K562 (cell line): ENCODE measurements at regions not wholly inside any gene's neighbourhood (a gene's known extent, or its start where the extent isn't known, plus 50 kb on each side); places are given as distances from the start of the nearest gene placed in this dataset.

Experiments used
- ATAC-seq: fragments of 200-7000 bp; cut with Tn5 transposase; 3 replicates; pipeline ENCODE4 v1.9.1; 2020; ENCODE audit warnings: moderate library complexity
- BruUV-seq: library from RNA; stranded (reverse); fragments of 400-500 nt; replicated peaks from 2 replicates; lab custom pipeline; 2021; lab: Mats Ljungman, UMichigan
- CTCF ChIA-PET: fragments of 300-600 bp; formaldehyde crosslinking; extraction: SDS; loops from one replicate; lab custom pipeline; 2021; ENCODE audit warnings: low intra/inter-chr PET ratio; lab: Yijun Ruan, JAX
- POLR2A ChIA-PET: fragments of 300-600, 350-650 bp; sonication (Branson Sonifier 250); formaldehyde crosslinking; extraction: SDS; loops from one replicate; lab custom pipeline; 2021; ENCODE audit warnings: antibody characterized with exemption, inconsistent platforms; lab: Yijun Ruan, JAX
- DNase-seq, 4 experiments: peaks; one replicate each; pipeline versions ENCODE4 v3.0.0 to v3.0.0-alpha.2; 2011 to 2018; ENCODE audit warnings: low spot score in 3 of 4, mixed read lengths in 3 of 4; ENCODE audit errors: extremely low read depth in 1 of 4
- FAIRE-seq: peaks from 2 replicates; lab custom pipeline; 2011; peaks lifted over from hg19 to GRCh38; lab: Jason Lieb, UNC
- H2AFZ ChIP-seq: 2 replicates; pipeline ENCODE4 v1.6.0; 2011; ENCODE audit warnings: low read depth, low read length, control low read depth, inconsistent platforms
- H3K27ac ChIP-seq: fragments of 200-600 bp; 3 replicates; pipeline ENCODE4 v1.8.0; 2011; ENCODE audit warnings: low read depth, mild to moderate bottlenecking, control low read depth, inconsistent platforms, low read length, moderate library complexity, mixed read lengths; ENCODE audit errors: extremely low read depth
- H3K27me3 ChIP-seq, 2 experiments: fragments of 300-600 bp in 1 of 2; 2 replicates in 1 of 2; 3 replicates in 1 of 2; pipeline versions ENCODE4 v1.6.0 to v1.8.0; 2011; ENCODE audit warnings: inconsistent platforms in 2 of 2, low read length in 2 of 2, mild to moderate bottlenecking in 1 of 2, mixed read lengths in 1 of 2, moderate library complexity in 1 of 2; ENCODE audit not compliant: control insufficient read depth in 2 of 2, insufficient read depth in 2 of 2
- H3K36me3 ChIP-seq: fragments of 300-600 bp; 3 replicates; pipeline ENCODE4 v1.8.0; 2011; ENCODE audit warnings: mild to moderate bottlenecking, low read length, inconsistent platforms; ENCODE audit not compliant: control insufficient read depth, insufficient read depth
- H3K4me1 ChIP-seq, 2 experiments: fragments of 200-600 bp in 1 of 2; replicated peaks in 1 of 2; 2 replicates in 1 of 2; 3 replicates in 1 of 2; pipeline versions ENCODE4 v1.5.1 to v1.8.0; 2011; ENCODE audit warnings: inconsistent platforms in 2 of 2, low read length in 2 of 2, mild to moderate bottlenecking in 1 of 2, mixed read lengths in 1 of 2, moderate library complexity in 1 of 2; ENCODE audit not compliant: control insufficient read depth in 2 of 2, insufficient read depth in 2 of 2
- H3K4me2 ChIP-seq: 2 replicates; pipeline ENCODE4 v1.6.1; 2011; ENCODE audit warnings: low read length, control low read depth, inconsistent platforms, mixed read lengths; ENCODE audit not compliant: insufficient read depth
- H3K4me3 ChIP-seq: fragments of 200-600 bp; sonication (generic), shearing (Covaris generic); 2 replicates; pipeline ENCODE4 v1.5.1; 2016; ENCODE audit warnings: control low read depth, inconsistent platforms
- H3K79me2 ChIP-seq: fragments of 200-600 bp; 3 replicates; pipeline ENCODE4 v1.8.0; 2011; ENCODE audit warnings: low read length, inconsistent platforms; ENCODE audit not compliant: control insufficient read depth, insufficient read depth
- H3K9ac ChIP-seq, 2 experiments: 2 replicates each; pipeline versions ENCODE4 v1.6.0 to v1.6.1; 2011; ENCODE audit warnings: low read depth in 2 of 2, low read length in 2 of 2, control low read depth in 1 of 2, inconsistent platforms in 1 of 2, mild to moderate bottlenecking in 1 of 2, mixed read lengths in 1 of 2; ENCODE audit not compliant: insufficient read depth in 1 of 2
- H3K9me1 ChIP-seq: one replicate; pipeline ENCODE4 v1.6.0; 2011; ENCODE audit warnings: inconsistent platforms, mild to moderate bottlenecking, low read length, moderate library complexity; ENCODE audit not compliant: control insufficient read depth, insufficient read depth
- H3K9me3 ChIP-seq: replicated peaks from 2 replicates; pipeline ENCODE4 v1.5.1; 2011; ENCODE audit warnings: low read depth, low read length, inconsistent platforms; ENCODE audit not compliant: control insufficient read depth, insufficient read depth
- H4K20me1 ChIP-seq: replicated peaks from 2 replicates; pipeline ENCODE4 v1.6.1; 2011; ENCODE audit warnings: low read length, inconsistent platforms, mixed read lengths; ENCODE audit not compliant: control insufficient read depth, insufficient read depth
- WGBS: fragments of 100-300 bp; shearing (Covaris generic); methylation state at CpG from one replicate; pipeline ENCODE4 v1.1.6; 2016; ENCODE audit warnings: low coverage, mixed read lengths; ENCODE audit not compliant: insufficient coverage; ENCODE audit errors: missing lambda C conversion rate; 5-methylcytosine and 5-hydroxymethylcytosine counted together
- in situ Hi-C: fragments of 300-500 bp; cut with MboI; formaldehyde crosslinking; loops from 4 replicates; pipeline ENCODE4 v1.15.0; 2018; ENCODE audit warnings: inconsistent platforms, mixed read lengths
- intact Hi-C: fragments of 100-400 bp; cut with micrococcal nuclease; formaldehyde crosslinking; loops from 2 replicates; pipeline ENCODE4 v1.14.2; 2022
- TF ChIP-seq, protein P1 (sequence below): sonication (generic); formaldehyde crosslinking; IDR thresholded peaks from 2 replicates; pipeline ENCODE4 v1.8.1; 2023; ENCODE audit warnings: missing genetic modification reagents, mild to moderate bottlenecking, borderline replicate concordance

DNA sequence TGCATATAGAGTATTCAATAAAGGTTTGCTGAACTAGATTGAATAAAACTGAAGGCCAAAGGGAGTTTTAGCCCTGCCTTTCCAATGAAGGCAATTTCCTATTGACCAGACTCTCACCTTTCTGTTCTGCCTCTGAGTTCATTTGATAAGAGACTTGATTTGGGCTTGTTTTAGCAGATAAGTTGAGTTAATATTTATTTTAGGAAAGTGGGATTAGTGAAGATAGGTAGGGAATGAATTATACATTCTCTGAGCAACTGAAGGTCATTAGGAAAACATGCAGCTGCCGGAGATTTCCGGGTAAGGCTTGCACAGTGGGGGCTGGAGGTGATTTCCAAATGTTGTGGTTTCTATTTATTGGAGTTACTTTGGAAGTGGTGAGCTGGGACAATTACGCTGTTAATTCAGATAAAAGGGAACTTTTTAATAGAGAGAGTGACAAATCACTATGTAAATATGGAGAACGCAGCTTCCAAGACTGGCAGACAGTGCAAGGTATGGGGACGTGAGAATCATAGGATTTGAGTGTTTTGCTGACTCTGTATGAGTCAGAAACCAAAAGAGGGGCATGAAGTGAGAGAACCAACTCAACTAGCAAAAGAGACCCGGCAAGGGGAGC lies 553.6 kb upstream of the BOD1L1 start:
- no peak overlapping the region for H3K4me2 ChIP-seq

More for the DNA sequence above, 553.6 kb upstream of the BOD1L1 start:
- no peaks in the 10 kb centered on the region for H4K20me1 ChIP-seq
- H3K9me1 ChIP-seq, result no peaks in the 10 kb centered on the region
- H3K36me3 ChIP-seq, result no peaks in the 10 kb centered on the region
- intact Hi-C loops (no loop called here), in situ Hi-C loops (no loop called here)
- no TSS peak for BruUV-seq
- no peaks in the 10 kb centered on the region for H3K9me3 ChIP-seq
- H3K27me3 ChIP-seq, result no peaks in the 10 kb centered on the region
- H3K27ac ChIP-seq, result no peak overlapping the region
- no peaks in the 10 kb centered on the region for H3K79me2 ChIP-seq
- ChIA-PET CTCF (no interaction called here), POLR2A (no interaction called here)
- TF ChIP-seq, protein P1, sequence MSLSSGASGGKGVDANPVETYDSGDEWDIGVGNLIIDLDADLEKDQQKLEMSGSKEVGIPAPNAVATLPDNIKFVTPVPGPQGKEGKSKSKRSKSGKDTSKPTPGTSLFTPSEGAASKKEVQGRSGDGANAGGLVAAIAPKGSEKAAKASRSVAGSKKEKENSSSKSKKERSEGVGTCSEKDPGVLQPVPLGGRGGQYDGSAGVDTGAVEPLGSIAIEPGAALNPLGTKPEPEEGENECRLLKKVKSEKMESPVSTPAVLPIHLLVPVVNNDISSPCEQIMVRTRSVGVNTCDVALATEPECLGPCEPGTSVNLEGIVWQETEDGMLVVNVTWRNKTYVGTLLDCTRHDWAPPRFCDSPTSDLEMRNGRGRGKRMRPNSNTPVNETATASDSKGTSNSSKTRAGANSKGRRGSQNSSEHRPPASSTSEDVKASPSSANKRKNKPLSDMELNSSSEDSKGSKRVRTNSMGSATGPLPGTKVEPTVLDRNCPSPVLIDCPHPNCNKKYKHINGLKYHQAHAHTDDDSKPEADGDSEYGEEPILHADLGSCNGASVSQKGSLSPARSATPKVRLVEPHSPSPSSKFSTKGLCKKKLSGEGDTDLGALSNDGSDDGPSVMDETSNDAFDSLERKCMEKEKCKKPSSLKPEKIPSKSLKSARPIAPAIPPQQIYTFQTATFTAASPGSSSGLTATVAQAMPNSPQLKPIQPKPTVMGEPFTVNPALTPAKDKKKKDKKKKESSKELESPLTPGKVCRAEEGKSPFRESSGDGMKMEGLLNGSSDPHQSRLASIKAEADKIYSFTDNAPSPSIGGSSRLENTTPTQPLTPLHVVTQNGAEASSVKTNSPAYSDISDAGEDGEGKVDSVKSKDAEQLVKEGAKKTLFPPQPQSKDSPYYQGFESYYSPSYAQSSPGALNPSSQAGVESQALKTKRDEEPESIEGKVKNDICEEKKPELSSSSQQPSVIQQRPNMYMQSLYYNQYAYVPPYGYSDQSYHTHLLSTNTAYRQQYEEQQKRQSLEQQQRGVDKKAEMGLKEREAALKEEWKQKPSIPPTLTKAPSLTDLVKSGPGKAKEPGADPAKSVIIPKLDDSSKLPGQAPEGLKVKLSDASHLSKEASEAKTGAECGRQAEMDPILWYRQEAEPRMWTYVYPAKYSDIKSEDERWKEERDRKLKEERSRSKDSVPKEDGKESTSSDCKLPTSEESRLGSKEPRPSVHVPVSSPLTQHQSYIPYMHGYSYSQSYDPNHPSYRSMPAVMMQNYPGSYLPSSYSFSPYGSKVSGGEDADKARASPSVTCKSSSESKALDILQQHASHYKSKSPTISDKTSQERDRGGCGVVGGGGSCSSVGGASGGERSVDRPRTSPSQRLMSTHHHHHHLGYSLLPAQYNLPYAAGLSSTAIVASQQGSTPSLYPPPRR (CRISPR knock-in tag), result no peak
- no peak overlapping the region for H3K9ac ChIP-seq
- 1% methylated on average over 6 of the region's 6 CpGs for WGBS
- ATAC-seq (no peak), FAIRE-seq (no peak), DNase-seq (no peak)
- no peak overlapping the region for H3K4me3 ChIP-seq
- no peaks in the 10 kb centered on the region for H3K4me1 ChIP-seq
- no peak overlapping the region for H2AFZ ChIP-seq
